NB4 (cell line): ENCODE measurements at regions not wholly inside any gene's neighbourhood (a gene's known extent, or its start where the extent isn't known, plus 50 kb on each side); places are given as distances from the start of the nearest gene placed in this dataset.

Experiments
- CTCF ChIP-seq: IDR thresholded peaks from one replicate; pipeline ENCODE4 v1.5.1; 2012; ENCODE audit warnings: low read depth, low read length
- MYC ChIP-seq: IDR thresholded peaks from 2 replicates; pipeline ENCODE4 v1.6.1; 2011; ENCODE audit warnings: low read depth, low read length
- POLR2A ChIP-seq: IDR thresholded peaks from 2 replicates; pipeline ENCODE4 v1.6.1; 2011; ENCODE audit warnings: mild to moderate bottlenecking; ENCODE audit not compliant: insufficient read length; ENCODE audit errors: extremely low read depth

- TF ChIP-seq CTCF (no peak), POLR2A (no peak), MYC (no peak)
Observed at GRCh38 chr4:116180157-116180601, 905.2 kb downstream of the TRAM1L1 start.
